HG03460 (cell line): ENCODE measurements at regions not wholly inside any gene's neighbourhood (a gene's known extent, or its start where the extent isn't known, plus 50 kb on each side); places are given as distances from the start of the nearest gene placed in this dataset.

Experiments used
- ATAC-seq: cut with Tn5 transposase; IDR thresholded peaks from one replicate; pipeline ENCODE4 v1.9.1; 2021; ENCODE audit not compliant: unreplicated experiment

- ATAC-seq = no peak
Observed at GRCh38 chr5:100479079-100479688, 56.0 kb upstream of the FAM174A start.

DNA sequence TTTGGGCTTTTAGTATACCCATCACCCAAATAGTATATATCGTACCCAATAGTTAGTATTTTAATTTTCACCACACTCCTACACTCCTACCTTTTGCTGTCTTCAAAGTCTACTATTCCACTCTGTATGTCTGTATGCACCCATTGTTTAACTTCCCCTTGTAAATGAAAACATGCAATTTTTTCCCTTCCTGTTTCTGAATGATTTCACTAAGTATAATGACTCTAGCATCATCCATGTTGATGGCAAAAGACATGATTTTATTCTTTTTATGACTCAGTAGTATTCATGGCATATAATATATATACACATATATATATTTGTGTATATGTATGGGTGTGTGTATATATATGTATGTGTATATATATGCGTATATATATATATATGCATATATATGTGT lies 63.1 kb upstream of the FAM174A start:
- no peak for ATAC-seq

GRCh38 chr5:100469767-100470166 lies 65.4 kb upstream of the FAM174A start:
- ATAC-seq = peak; percentile 97

DNA sequence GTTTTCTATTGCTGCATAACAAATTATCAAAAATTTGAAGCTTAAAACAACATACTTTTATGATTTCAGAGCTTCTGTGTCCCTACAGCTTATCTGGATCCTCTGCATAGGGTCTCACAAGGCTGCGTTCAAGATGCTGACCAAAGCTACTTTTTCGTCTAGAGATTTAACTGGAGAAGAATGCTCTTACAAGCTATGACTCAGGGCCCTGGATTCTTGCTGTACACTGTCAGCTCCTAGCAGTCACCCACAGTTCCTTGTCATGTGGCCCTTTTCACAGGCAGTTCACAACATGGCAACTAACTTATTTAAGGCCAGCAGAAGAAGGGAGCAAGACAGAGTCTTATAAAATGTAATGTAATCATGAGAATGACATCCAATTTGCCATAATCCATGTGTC lies 70.8 kb upstream of the FAM174A start:
- no peak for ATAC-seq

- no peak for ATAC-seq
Observed at GRCh38 chr5:100456615-100457014, 78.6 kb upstream of the FAM174A start.

DNA sequence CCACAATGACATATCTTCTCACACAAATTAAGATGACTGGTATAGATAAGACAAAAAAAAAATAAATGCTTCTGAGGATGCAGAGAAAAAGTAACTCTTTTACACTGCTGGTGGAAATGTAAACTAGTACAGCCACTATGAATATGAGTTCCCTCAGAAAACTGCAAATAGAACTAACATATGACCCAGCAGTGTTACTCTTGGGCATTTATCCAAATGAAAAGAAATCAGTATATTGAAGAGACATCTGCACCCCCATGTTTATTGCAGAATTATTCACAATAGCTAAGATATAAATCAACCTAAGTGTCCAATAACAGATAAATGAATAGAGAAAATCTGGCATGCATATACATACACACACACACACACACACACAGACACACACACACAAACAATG lies 83.0 kb upstream of the FAM174A start:
- no peak for ATAC-seq

DNA sequence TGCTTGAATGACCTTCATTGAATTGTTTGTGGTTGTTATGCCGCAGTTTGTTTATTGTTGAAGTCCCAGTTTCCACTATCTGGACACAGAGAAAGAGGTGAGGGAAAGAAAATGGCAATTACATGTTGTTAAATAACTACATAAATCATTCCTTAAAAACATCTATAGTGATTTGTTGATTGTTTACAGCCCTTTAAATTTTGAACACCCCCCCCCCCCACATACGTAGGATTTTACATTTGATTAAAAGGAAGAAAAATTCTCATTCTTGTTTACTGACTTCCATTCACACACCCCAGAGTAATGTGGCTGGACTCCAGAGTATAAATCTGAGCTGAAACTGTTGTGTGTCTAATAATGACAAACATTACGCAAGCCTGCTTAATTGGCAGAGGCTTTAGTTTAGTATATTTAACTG lies 87.1 kb upstream of the FAM174A start:
- ATAC-seq = no peak

- ATAC-seq = no peak
Observed at GRCh38 chr5:100446879-100447430, 88.2 kb upstream of the FAM174A start.

- no peak for ATAC-seq
Observed at GRCh38 chr5:100444961-100445360, 90.2 kb upstream of the FAM174A start.

DNA sequence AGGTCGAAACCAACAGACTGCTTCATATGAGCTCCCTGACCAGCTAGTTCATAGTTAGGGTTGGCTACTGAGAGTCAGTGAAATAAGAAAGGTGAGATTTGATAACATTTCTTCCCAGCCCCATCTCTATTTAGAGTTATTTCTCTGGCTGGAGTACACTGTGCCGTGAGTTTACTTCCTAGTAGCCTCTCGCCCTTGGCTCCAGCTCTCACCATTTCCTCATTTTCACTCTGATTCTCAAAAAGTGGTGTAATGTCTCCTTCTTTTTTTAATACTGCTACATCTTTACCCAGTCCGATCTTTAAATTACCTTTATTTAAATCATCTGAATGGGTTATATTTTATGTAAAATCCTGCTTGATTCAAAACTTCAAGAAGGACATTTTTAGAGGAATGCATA lies 100.4 kb upstream of the FAM174A start:
- no peak for ATAC-seq

DNA sequence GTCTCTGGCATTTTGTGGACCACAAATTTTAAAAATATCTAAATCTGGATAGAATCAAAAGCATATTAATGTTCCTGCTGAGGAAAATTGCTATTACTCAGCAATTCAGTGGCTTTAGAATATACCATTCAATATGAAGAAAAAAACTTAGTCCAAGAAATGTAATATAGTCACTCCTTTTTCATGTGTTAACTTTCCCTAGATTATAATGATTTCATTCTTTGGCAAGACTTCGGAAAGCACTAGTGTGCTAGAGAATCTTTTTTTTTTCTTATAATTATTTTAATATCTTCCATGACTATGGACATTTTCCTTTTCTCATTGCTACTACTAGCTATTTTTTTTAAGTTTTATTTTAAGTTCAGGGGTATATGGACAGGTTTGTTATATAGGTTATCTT lies 102.4 kb upstream of the FAM174A start:
- no peak for ATAC-seq

- peak; percentile 88 for ATAC-seq
Observed at GRCh38 chr5:100430268-100431195, 104.6 kb upstream of the FAM174A start.

DNA sequence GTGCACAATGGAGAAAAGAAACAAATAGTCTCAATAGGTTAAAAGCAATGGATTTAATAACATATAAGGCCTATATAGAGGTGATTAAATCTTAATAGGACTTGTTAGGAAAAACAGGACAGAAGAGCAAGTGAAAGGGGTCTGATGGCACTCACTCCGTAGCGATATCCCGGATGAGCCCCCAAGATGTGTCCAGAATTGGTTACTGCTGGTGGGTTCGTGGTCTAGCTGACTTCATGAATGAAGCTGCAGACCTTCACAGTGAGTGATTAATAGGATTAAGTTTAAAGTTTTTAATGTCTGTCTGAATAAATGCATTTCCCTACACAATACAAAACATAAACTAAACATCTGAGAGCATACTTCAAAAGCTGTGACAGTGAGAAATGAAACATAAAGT lies 110.4 kb upstream of the FAM174A start:
- no peak for ATAC-seq

DNA sequence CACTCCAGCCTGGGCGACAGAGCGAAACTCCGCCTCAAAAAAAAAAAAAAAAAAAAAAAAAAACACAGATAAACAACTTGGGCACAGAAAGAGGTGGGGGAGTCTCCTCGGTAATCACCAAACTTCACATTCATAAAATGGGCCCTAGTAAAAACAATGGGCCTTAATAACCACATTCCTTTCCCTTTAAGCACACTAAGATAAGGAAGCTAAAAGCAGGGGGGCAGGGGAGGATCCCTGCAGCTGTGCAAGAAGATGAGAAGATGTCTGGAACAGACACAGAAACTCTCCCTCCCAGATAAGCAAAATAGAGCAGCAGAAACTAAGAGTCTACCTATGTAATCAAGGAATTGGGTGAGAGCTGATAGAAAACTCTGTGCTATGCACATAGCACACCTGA lies 111.2 kb upstream of the FAM174A start:
- ATAC-seq = no peak

GRCh38 chr5:100423330-100423729 lies 111.8 kb upstream of the FAM174A start:
- no peak for ATAC-seq

- no peak for ATAC-seq
Observed at GRCh38 chr5:100421360-100421759, 113.8 kb upstream of the FAM174A start.

GRCh38 chr5:100418231-100418630 lies 116.9 kb upstream of the FAM174A start:
- no peak for ATAC-seq

DNA sequence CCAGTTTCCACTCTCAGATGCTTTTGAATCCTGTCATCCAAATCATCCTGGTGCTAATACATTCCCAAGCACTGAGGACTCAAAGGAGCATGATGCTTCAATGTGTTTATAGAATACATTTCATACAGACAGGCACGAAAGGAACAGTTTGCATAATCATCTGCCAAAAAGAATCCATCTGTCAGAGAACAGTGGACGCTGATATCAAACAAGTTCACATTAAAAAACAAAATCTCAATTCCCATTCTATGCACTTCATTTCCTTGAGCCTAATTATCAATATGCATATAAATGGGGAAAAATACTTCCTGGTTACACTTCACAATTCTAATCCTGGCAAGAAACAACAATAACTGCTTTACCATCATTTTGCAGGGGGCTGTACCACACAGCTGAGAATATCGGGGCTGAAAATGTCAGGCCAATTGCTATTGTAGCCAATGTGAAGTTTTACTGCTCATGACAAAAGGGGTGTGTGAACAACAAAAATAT lies 125.5 kb upstream of the FAM174A start:
- ATAC-seq = no peak

GRCh38 chr5:100407053-100407452 lies 128.1 kb upstream of the FAM174A start:
- ATAC-seq = no peak

DNA sequence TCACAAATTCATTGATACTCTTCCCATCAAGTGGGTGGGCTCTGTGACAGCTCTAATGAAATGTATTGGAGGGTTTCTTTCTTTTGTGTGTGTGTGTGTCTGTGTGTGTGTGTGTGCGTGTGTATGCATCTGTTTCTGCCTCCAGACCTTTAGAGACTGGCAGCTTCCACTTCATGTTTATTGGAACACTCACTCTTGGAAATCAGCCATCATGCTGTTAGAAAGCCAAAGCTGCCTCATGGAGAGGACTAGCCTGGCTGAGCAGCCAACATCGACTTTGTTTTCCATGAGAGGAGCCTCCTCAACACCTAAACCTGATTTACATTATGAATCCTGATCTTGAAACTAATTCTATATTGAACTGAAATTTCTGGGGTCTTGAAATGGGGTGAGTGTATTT lies 128.5 kb upstream of the FAM174A start:
- ATAC-seq = no peak

DNA sequence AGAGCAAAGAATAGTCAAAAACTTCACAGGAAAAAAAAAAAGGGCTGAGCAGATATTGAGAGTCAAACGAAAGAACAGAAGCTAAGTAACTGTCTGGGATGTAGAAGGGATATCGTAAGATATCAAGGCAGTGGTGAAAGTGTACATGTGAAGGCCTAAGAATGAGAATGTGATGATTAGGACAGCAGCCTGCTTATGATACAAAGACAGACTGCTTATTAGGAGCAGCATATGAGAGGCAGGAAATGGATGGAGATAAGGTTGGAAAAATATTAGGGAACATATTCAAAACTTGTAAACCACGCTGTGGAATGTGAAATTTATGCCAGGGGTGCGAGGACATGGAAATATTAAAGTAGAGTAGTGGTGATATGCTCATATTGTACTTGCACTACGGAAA lies 133.1 kb upstream of the FAM174A start:
- no peak for ATAC-seq

DNA sequence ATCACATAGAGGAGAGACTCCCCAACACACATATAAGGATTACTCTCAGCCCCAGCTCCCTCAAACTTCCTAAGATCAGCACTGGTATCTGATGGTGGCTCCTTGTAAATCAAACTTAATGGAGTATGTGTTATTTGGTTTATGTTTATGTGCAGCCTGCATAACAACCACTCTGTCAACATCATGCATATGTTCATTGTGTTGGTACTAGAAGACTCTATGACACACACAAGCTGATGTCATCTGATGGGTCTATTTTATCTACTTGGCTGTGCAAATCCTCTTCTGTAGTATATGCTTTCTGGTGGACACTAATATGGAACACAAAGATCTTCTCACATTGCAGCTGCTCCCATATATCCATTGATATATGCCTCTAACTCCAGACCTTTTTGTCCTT lies 134.0 kb upstream of the FAM174A start:
- ATAC-seq = no peak
